GM12878 (cell line): ENCODE measurements at regions not wholly inside any gene's neighbourhood (a gene's known extent, or its start where the extent isn't known, plus 50 kb on each side); places are given as distances from the start of the nearest gene placed in this dataset.

Experiments used
- ATAC-seq: fragments of 200-7000 bp; cut with Tn5 transposase; 3 replicates; pipeline ENCODE4 v1.9.1; 2020; ENCODE audit warnings: mild to moderate bottlenecking, moderate library complexity
- BruUV-seq: library from RNA; stranded (reverse); fragments of 400-500 nt; replicated peaks from 2 replicates; lab custom pipeline; 2021; lab: Mats Ljungman, UMichigan
- CTCF ChIA-PET: fragments of 300-600 bp; sonication (Branson Sonifier 250); formaldehyde crosslinking; extraction: SDS; loops from one replicate; lab custom pipeline; 2021; ENCODE audit warnings: inconsistent platforms; lab: Yijun Ruan, JAX
- POLR2A ChIA-PET: fragments of 350-600 bp; formaldehyde crosslinking; extraction: SDS; loops from one replicate; lab custom pipeline; 2021; ENCODE audit warnings: inconsistent platforms; lab: Charles Lee
- RAD21 ChIA-PET: fragments of 300-600 bp; sonication (Branson Sonifier 250); formaldehyde crosslinking; loops from one replicate; lab custom pipeline; 2023; ENCODE audit warnings: antibody characterized with exemption; ENCODE audit not compliant: unreplicated experiment; lab: Charles Lee
- SMC1A ChIA-PET: fragments of 300-600 bp; sonication (Branson Sonifier 250); formaldehyde crosslinking; loops from one replicate; lab custom pipeline; 2023; ENCODE audit not compliant: unreplicated experiment, uncharacterized antibody; lab: Charles Lee
- DNase-seq: peaks from one replicate; pipeline ENCODE4 v3.0.0-alpha.2; 2011; ENCODE audit warnings: low read depth, low spot score
- FAIRE-seq: peaks from 3 replicates; lab custom pipeline; 2011; peaks lifted over from hg19 to GRCh38; lab: Jason Lieb, UNC
- H2AFZ ChIP-seq: 2 replicates; pipeline ENCODE4 v1.6.0; 2011; ENCODE audit warnings: low read depth, low read length, control low read depth; ENCODE audit not compliant: control insufficient read depth
- H3K27ac ChIP-seq: 2 replicates; pipeline ENCODE4 v1.5.1; 2011; ENCODE audit warnings: control low read depth; ENCODE audit not compliant: control insufficient read depth, insufficient read depth
- H3K27me3 ChIP-seq, 2 experiments: replicated peaks in 1 of 2; 2 replicates each; pipeline versions ENCODE4 v1.6.0 to v1.6.1; 2011; ENCODE audit warnings: low read length in 1 of 2; ENCODE audit not compliant: control insufficient read depth in 2 of 2, insufficient read depth in 2 of 2
- H3K36me3 ChIP-seq, 2 experiments: 2 replicates each; pipeline ENCODE4 v1.5.1; 2011; ENCODE audit warnings: low read length in 1 of 2; ENCODE audit not compliant: control insufficient read depth in 2 of 2, insufficient read depth in 2 of 2
- H3K4me1 ChIP-seq: 2 replicates; pipeline ENCODE4 v1.6.1; 2011; ENCODE audit warnings: mild to moderate bottlenecking, low read length, moderate library complexity, mixed read lengths; ENCODE audit not compliant: control insufficient read depth, insufficient read depth
- H3K4me2 ChIP-seq: 2 replicates; pipeline ENCODE4 v1.6.0; 2011; ENCODE audit warnings: control low read depth; ENCODE audit not compliant: control insufficient read depth, insufficient read depth
- H3K4me3 ChIP-seq: fragments of 200-600 bp; sonication (generic); 2 replicates; pipeline ENCODE4 v1.5.1; 2016
- H3K79me2 ChIP-seq: 2 replicates; pipeline ENCODE4 v1.6.0; 2011; ENCODE audit warnings: low read length; ENCODE audit not compliant: control insufficient read depth, insufficient read depth
- H3K9ac ChIP-seq: 2 replicates; pipeline ENCODE4 v1.8.0; 2011; ENCODE audit warnings: low read length, control low read depth, mixed read lengths; ENCODE audit not compliant: control insufficient read depth, insufficient read depth
- H3K9me3 ChIP-seq: replicated peaks from 3 replicates; pipeline ENCODE4 v1.5.1; 2011; ENCODE audit warnings: mild to moderate bottlenecking, low read length; ENCODE audit not compliant: control insufficient read depth, insufficient read depth
- H4K20me1 ChIP-seq: 2 replicates; pipeline ENCODE4 v1.6.0; 2011; ENCODE audit not compliant: control insufficient read depth, insufficient read depth
- BCL11A ChIP-seq: IDR thresholded peaks from 2 replicates; pipeline ENCODE4 v1.6.1; 2011; ENCODE audit warnings: low read depth, low read length
- CHD4 ChIP-seq: fragments of 200-600 bp; sonication (generic); IDR thresholded peaks from 2 replicates; pipeline ENCODE4 v1.6.1; 2016; ENCODE audit warnings: mild to moderate bottlenecking
- JUNB ChIP-seq: IDR thresholded peaks from 2 replicates; pipeline ENCODE4 v1.6.1; 2016; ENCODE audit warnings: antibody characterized with exemption, mild to moderate bottlenecking
- SPI1 ChIP-seq: IDR thresholded peaks from 2 replicates; pipeline ENCODE4 v1.6.1; 2011; ENCODE audit warnings: low read depth, mild to moderate bottlenecking, low read length, moderate library complexity, borderline replicate concordance; ENCODE audit not compliant: insufficient read depth
- TAF1 ChIP-seq: IDR thresholded peaks from 2 replicates; pipeline ENCODE4 v1.6.1; 2011; ENCODE audit warnings: mild to moderate bottlenecking, low read depth, low read length, borderline replicate concordance
- TCF12 ChIP-seq: IDR thresholded peaks from 2 replicates; pipeline ENCODE4 v1.6.1; 2011; ENCODE audit warnings: low read depth, mild to moderate bottlenecking, low read length
- WGBS: methylation state at CpG from one replicate; pipeline ENCODE4 v1.1.6; 2016; ENCODE audit warnings: low lambda C conversion rate; ENCODE audit not compliant: insufficient replicate concordance, insufficient coverage; ENCODE audit errors: missing lambda C conversion rate; 5-methylcytosine and 5-hydroxymethylcytosine counted together
- in situ Hi-C: fragments of 300-500 bp; cut with MboI; formaldehyde crosslinking; loops from 9 replicates; pipeline ENCODE4 v1.14.3; 2018; ENCODE audit warnings: mixed read lengths
- intact Hi-C: fragments of 100-400 bp; cut with micrococcal nuclease; formaldehyde crosslinking; loops from one replicate; pipeline ENCODE4 v1.14.2; 2022; ENCODE audit not compliant: unreplicated experiment
- TF ChIP-seq, protein P1 (sequence below): fragments of 450-650 bp; IDR thresholded peaks from 2 replicates; pipeline ENCODE4 v1.6.1; 2017; ENCODE audit warnings: mild to moderate bottlenecking, low read depth, inconsistent platforms; ENCODE audit not compliant: poor library complexity, severe bottlenecking
- TF ChIP-seq, protein P2 (sequence below): fragments of 450-650 bp; IDR thresholded peaks from 2 replicates; pipeline ENCODE4 v1.6.1; 2016; ENCODE audit warnings: mild to moderate bottlenecking
- TF ChIP-seq, protein P3 (sequence below): IDR thresholded peaks from 2 replicates; pipeline ENCODE4 v1.6.1; 2011; ENCODE audit warnings: low read depth, low read length, improper control_type of control experiment, borderline replicate concordance

DNA sequence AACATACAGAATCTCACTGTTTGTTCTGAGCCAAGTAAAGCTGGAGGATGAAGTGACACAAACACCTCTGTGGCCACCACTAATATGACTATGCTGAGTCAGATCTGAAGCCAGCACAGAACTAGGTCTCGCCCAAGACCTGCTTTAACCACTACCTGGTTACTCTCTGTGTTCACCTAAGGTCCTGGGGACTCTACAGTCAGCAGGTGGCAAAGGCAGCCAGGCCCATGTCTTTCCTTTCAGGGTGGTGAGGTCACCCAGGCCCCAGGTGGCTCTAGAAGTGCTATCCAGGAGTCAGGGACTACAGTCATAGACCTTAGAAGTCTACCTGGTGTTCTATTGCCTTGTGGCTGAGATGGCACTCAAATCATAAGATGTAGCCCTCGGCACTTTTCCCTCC lies 287.9 kb upstream of the ARRDC4 start:
- intact Hi-C loops (no loop called here), in situ Hi-C loops (no loop called here)
- FAIRE-seq (no peak), DNase-seq (no peak), ATAC-seq (no peak)
- Histone ChIP-seq H3K79me2 (no peaks in the 10 kb centered on the region), H4K20me1 (no peaks in the 10 kb centered on the region), H3K9me3 (peaks cover 2% of the 10 kb centered on the region; the same call in 1 of the 3 replicates), H3K36me3 (no peaks in the 10 kb centered on the region), H3K27ac (no peak overlapping the region), H3K27me3 (no peaks in the 10 kb centered on the region), H3K4me1 (no peaks in the 10 kb centered on the region), H3K4me3 (no peak overlapping the region), H3K4me2 (no peak overlapping the region), H2AFZ (no peak overlapping the region), H3K9ac (no peak overlapping the region)
- POLR2A ChIA-PET: no interaction called here
- RAD21 ChIA-PET: no interaction called here
- no TSS peak for BruUV-seq
- SMC1A ChIA-PET: no interaction called here
- no peak for TF ChIP-seq SPI1
- 0% methylated on average over 2 of the region's 2 CpGs for WGBS
- CTCF ChIA-PET: no interaction called here

DNA sequence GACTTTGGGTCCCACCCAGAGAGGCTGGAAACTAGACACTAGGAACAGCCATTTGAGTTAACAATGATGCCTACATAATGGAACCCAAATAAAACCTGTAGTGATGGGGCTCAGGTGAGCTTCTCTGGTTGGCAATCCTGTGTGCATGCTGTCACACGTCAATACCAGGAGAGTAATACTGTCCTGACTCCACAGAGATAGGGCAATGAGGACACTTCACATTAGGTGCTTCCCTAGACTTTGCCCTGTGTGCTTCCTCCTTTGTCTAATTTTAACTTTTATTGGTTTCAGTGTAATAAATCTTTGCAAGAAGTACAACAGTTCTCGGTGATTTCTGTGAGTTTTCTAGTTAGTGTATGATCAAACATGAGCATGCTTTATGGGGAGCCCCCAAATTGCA lies 281.8 kb upstream of the ARRDC4 start:
- ChIA-PET CTCF (no interaction called here), POLR2A (no interaction called here)

More for the DNA sequence above, 281.8 kb upstream of the ARRDC4 start:
- Histone ChIP-seq H3K36me3 (no peaks in the 10 kb centered on the region), H3K4me1 (no peaks in the 10 kb centered on the region), H3K4me3 (no peak overlapping the region), H3K27me3 (no peaks in the 10 kb centered on the region), H4K20me1 (no peaks in the 10 kb centered on the region), H3K4me2 (no peak overlapping the region), H3K9ac (no peak overlapping the region), H2AFZ (no peak overlapping the region), H3K79me2 (no peaks in the 10 kb centered on the region), H3K27ac (no peak overlapping the region), H3K9me3 (no peaks in the 10 kb centered on the region)
- SMC1A ChIA-PET: no interaction called here
- TF ChIP-seq TAF1 (no peak), TCF12 (no peak), BCL11A (no peak), CHD4 (no peak), JUNB (no peak)
- TF ChIP-seq, protein P1, sequence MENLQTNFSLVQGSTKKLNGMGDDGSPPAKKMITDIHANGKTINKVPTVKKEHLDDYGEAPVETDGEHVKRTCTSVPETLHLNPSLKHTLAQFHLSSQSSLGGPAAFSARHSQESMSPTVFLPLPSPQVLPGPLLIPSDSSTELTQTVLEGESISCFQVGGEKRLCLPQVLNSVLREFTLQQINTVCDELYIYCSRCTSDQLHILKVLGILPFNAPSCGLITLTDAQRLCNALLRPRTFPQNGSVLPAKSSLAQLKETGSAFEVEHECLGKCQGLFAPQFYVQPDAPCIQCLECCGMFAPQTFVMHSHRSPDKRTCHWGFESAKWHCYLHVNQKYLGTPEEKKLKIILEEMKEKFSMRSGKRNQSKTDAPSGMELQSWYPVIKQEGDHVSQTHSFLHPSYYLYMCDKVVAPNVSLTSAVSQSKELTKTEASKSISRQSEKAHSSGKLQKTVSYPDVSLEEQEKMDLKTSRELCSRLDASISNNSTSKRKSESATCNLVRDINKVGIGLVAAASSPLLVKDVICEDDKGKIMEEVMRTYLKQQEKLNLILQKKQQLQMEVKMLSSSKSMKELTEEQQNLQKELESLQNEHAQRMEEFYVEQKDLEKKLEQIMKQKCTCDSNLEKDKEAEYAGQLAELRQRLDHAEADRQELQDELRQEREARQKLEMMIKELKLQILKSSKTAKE: no peak
- TF ChIP-seq, protein P2, sequence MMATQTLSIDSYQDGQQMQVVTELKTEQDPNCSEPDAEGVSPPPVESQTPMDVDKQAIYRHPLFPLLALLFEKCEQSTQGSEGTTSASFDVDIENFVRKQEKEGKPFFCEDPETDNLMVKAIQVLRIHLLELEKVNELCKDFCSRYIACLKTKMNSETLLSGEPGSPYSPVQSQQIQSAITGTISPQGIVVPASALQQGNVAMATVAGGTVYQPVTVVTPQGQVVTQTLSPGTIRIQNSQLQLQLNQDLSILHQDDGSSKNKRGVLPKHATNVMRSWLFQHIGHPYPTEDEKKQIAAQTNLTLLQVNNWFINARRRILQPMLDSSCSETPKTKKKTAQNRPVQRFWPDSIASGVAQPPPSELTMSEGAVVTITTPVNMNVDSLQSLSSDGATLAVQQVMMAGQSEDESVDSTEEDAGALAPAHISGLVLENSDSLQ: no peak
- TF ChIP-seq, protein P3, sequence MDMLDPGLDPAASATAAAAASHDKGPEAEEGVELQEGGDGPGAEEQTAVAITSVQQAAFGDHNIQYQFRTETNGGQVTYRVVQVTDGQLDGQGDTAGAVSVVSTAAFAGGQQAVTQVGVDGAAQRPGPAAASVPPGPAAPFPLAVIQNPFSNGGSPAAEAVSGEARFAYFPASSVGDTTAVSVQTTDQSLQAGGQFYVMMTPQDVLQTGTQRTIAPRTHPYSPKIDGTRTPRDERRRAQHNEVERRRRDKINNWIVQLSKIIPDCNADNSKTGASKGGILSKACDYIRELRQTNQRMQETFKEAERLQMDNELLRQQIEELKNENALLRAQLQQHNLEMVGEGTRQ: no peak
- 0% methylated on average over 2 of the region's 2 CpGs for WGBS
- ATAC-seq: no peak
- BruUV-seq: no TSS peak
- FAIRE-seq: no peak
- in situ Hi-C loops (no loop called here), intact Hi-C loops (no loop called here)
- RAD21 ChIA-PET: no interaction called here
- no peak for DNase-seq
